Right atrium auricular region (tissue), 2 donors: ENCODE measurements at regions not wholly inside any gene's neighbourhood (a gene's known extent, or its start where the extent isn't known, plus 50 kb on each side); places are given as distances from the start of the nearest gene placed in this dataset.
A peak's percentile ranks its signal among the peaks of the same experiment; 100 is the strongest.

Experiments
- DNase-seq: peaks from one replicate; pipeline ENCODE4 v3.0.0-alpha.2; 2019; ENCODE audit warnings: low spot score
- H3K27ac ChIP-seq, 2 donors: fragments of 200-600 bp; sonication (generic); 1 replicate in 1 of 2; 2 replicates in 1 of 2; pipeline ENCODE4 v1.5.1; 2016 to 2019
- H3K27me3 ChIP-seq, 2 donors: fragments of 200-600 bp; sonication (generic); one replicate each; pipeline versions ENCODE4 v1.5.1 to v1.6.0; 2017 to 2019
- H3K36me3 ChIP-seq: fragments of 200-600 bp; sonication (generic); one replicate; pipeline ENCODE4 v1.5.1; 2016
- H3K4me1 ChIP-seq, 2 donors: fragments of 200-600 bp; sonication (generic); one replicate each; pipeline versions ENCODE4 v1.5.1 to v1.6.0; 2017 to 2019
- H3K4me3 ChIP-seq, 2 donors: fragments of 200-600 bp; sonication (generic); 1 replicate in 1 of 2; 2 replicates in 1 of 2; pipeline ENCODE4 v1.5.1; 2017 to 2019; ENCODE audit warnings: mild to moderate bottlenecking in 1 of 2, moderate library complexity in 1 of 2
- H3K9me3 ChIP-seq, 2 donors: fragments of 200-600 bp; sonication (generic); one replicate each; pipeline ENCODE4 v1.5.1; 2019
- TF ChIP-seq, protein P1 (sequence below), 2 donors: fragments of 200-600 bp; sonication (generic); IDR thresholded peaks; one replicate each; pipeline ENCODE4 v1.5.1; 2019; ENCODE audit warnings: antibody characterized with exemption in 2 of 2

DNA sequence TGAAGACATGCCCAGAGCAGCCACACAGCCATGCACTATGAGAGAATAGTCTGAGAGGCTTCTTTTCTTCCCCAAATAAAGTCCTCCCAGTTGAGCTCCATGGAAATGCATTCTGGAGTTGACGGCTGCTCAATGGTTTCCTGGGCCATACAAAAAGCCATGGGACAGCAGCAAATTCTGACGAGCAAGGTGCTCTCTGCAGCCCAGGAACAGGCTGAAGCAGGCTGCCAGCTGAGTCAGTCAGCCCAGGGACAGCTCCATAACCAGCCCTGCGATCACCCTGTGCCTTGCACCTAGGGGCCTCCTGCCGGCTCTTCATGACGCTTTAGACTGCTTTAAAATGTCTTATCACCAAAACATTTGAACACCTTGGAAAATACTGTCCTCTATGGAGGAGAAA is 256.3 kb upstream of the CHRNA7 start:
- no peak for DNase-seq
- Histone ChIP-seq H3K27me3 (no peaks in the 10 kb centered on the region), H3K36me3 (no peaks in the 10 kb centered on the region), H3K9me3 (no peaks in the 10 kb centered on the region), H3K27ac (no peak overlapping the region), H3K4me1 (no peaks in the 10 kb centered on the region), H3K4me3 (no peak overlapping the region)
- TF ChIP-seq, protein P1, sequence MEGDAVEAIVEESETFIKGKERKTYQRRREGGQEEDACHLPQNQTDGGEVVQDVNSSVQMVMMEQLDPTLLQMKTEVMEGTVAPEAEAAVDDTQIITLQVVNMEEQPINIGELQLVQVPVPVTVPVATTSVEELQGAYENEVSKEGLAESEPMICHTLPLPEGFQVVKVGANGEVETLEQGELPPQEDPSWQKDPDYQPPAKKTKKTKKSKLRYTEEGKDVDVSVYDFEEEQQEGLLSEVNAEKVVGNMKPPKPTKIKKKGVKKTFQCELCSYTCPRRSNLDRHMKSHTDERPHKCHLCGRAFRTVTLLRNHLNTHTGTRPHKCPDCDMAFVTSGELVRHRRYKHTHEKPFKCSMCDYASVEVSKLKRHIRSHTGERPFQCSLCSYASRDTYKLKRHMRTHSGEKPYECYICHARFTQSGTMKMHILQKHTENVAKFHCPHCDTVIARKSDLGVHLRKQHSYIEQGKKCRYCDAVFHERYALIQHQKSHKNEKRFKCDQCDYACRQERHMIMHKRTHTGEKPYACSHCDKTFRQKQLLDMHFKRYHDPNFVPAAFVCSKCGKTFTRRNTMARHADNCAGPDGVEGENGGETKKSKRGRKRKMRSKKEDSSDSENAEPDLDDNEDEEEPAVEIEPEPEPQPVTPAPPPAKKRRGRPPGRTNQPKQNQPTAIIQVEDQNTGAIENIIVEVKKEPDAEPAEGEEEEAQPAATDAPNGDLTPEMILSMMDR (IDR thresholded peaks at IDR 0.05) = no peak

DNA sequence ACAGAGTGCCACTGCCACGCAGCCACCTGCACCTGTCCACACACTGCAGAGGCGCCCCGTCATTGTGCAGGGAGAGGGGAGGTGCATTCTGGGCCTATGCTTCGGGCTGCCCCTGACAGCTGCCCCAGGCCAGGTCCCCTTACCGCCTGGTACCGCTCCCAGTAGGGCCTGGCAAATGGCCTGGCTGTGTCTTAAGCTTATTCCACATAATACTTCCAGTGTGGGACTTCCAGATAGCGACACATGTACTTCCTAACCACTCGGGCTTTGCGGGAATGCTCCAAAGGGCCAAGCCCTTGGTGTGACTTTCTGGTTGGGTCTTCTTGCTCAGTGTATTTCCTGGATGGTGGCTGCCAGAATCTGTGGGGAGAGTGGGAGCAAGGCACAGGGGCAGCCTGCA is 254.3 kb upstream of the CHRNA7 start:
- TF ChIP-seq, protein P1 (IDR thresholded peaks at IDR 0.05) = no peak
- Histone ChIP-seq H3K36me3 (no peaks in the 10 kb centered on the region), H3K4me1 (no peaks in the 10 kb centered on the region), H3K4me3 (no peak overlapping the region), H3K27me3 (no peaks in the 10 kb centered on the region), H3K9me3 (no peaks in the 10 kb centered on the region), H3K27ac (no peak overlapping the region)
- no peak for DNase-seq

DNA sequence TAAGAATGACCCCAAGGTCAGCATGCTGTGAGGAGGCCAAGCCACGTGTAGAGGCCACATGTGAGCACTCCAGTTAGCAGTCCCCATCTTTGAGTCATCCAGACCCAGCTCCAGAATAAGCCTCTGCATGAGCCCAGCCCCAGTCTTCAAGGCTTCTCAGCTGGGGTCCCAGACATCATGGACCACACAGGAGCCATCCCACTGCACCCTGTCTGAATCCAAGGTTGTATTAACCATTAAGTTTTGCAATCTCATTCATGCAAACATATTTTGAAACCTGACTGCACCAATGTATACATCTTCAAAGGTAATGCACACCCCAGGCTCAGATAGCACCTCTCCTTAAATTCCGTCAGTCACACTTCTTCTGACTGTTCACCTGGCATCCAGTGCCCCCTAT is 249.1 kb upstream of the CHRNA7 start:
- TF ChIP-seq, protein P1 (IDR thresholded peaks at IDR 0.05) = no peak
- H3K4me1 ChIP-seq = no peaks in the 10 kb centered on the region
- no peak overlapping the region for H3K27ac ChIP-seq
- no peaks in the 10 kb centered on the region for H3K9me3 ChIP-seq
- no peak overlapping the region for H3K4me3 ChIP-seq
- no peaks in the 10 kb centered on the region for H3K27me3 ChIP-seq
- no peaks in the 10 kb centered on the region for H3K36me3 ChIP-seq
- no peak for DNase-seq

DNA sequence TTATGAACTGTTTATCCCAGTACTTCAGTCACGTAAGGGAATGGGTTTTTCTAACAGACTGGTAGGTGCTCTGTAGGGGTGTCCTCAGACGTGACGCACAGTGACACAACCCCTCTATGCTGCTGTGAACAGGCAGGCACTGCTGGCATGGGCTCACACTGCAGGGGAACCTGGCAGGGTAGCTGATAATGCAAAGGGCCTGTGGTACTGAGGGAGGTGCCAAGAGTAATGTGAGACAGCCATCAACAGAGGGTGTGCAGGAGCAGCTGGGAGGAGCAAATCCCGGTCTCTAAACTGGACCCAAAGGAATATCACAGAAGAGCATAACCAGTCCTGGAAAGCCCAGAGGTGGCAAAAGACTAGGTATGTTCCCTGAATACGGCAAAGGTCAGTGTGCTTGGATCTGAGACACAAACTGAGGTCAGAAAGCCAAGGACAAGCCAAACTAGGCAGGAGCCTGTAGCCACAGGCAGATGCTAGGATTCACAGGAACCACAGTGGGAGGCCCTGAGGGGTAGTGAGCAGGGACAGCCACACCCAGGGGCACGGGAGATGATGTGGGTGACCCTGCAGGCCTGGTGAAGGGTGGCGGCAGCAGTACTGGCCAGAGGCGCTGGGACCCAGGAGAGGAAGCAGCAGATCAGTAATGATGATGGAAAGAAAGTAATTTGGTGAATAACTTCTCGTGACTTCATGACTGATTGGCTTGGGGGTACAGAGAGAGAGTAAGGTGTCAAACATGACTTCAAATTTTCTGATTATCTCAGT is 248.1 kb upstream of the CHRNA7 start:
- no peaks in the 10 kb centered on the region for H3K9me3 ChIP-seq
- H3K36me3 ChIP-seq = no peaks in the 10 kb centered on the region
- H3K27ac ChIP-seq = no peak overlapping the region
- H3K27me3 ChIP-seq = no peaks in the 10 kb centered on the region
- DNase-seq = peak; percentile 50
- no peaks in the 10 kb centered on the region for H3K4me1 ChIP-seq
- H3K4me3 ChIP-seq = no peak overlapping the region
- TF ChIP-seq, protein P1 (IDR thresholded peaks at IDR 0.05) = no peak

DNA sequence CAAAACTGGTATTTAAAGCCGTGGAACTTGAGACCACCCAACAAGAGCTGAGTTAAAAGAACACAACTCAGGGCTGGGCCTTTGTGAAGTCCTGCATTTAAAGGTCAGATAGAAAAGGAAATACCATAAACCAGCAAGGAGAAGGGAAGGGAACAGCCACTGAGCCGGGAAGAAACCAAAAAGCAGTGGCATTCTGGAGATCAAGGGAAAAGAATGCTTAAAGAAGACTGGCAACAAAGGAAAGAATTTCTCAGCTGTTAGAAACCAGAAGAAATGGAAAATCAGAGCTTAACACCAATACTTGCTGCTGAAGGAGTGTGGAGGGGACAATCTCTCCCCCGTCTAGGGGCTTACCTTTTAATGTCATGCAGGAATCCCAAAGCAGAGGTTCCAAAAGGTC is 247.4 kb upstream of the CHRNA7 start:
- Histone ChIP-seq H3K36me3 (no peaks in the 10 kb centered on the region), H3K27me3 (no peaks in the 10 kb centered on the region), H3K4me1 (no peaks in the 10 kb centered on the region), H3K4me3 (no peak overlapping the region), H3K9me3 (no peaks in the 10 kb centered on the region), H3K27ac (no peak overlapping the region)
- TF ChIP-seq, protein P1 (IDR thresholded peaks at IDR 0.05) = no peak
- DNase-seq = peak; percentile 23

DNA sequence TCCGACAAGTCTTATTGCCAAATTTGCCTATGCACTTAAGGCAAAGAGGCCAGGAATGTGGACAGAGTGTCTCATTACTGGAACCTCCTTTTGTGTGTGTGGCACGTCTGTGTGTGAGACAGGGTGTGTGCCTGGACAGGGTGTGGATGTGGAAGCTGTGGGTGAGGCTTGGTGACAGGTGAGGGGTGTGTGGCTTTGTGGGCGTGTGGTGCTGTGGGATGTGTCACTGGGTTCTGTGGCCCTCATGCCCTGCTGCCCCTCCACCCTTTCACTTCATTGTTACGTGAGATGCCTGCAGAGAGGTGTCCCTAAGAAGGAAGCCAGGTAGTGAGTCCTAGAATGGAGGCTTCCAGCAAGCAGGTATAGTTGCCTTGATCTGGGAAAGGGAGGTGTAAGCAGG is 244.0 kb upstream of the CHRNA7 start:
- DNase-seq = peak; percentile 34
- H3K4me1 ChIP-seq = no peaks in the 10 kb centered on the region
- no peaks in the 10 kb centered on the region for H3K36me3 ChIP-seq
- TF ChIP-seq, protein P1 (IDR thresholded peaks at IDR 0.05) = no peak
- H3K27me3 ChIP-seq = no peaks in the 10 kb centered on the region
- H3K27ac ChIP-seq = no peak overlapping the region
- H3K9me3 ChIP-seq = no peaks in the 10 kb centered on the region
- H3K4me3 ChIP-seq = no peak overlapping the region
